ENCODE measurements at regions not wholly inside any gene's neighbourhood (a gene's known extent, or its start where the extent isn't known, plus 50 kb on each side); places are given as distances from the start of the nearest gene placed in this dataset.

GRCh38 chr11:4190098-4190497 lies 95.5 kb downstream of the RRM1 start:
- H3K79me2 ChIP-seq = no peaks in the 10 kb centered on the region
- no peak overlapping the region for H3K27ac ChIP-seq
- no peak overlapping the region for H2AFZ ChIP-seq
- H3K9me3 ChIP-seq (ENCODE audit: low read depth) = no peaks in the 10 kb centered on the region
- 48% methylated on average over 2 of the region's 2 CpGs for WGBS (ENCODE audit: low lambda C conversion rate, missing lambda C conversion rate)
- no peaks in the 10 kb centered on the region for H4K20me1 ChIP-seq (ENCODE audit: insufficient read depth, poor library complexity, severe bottlenecking)
- no peak overlapping the region for H3K4me3 ChIP-seq
- H3K4me1 ChIP-seq (ENCODE audit: insufficient read depth) = no peaks in the 10 kb centered on the region
- H3K9me2 ChIP-seq (replicated peaks; ENCODE audit: insufficient read depth) = no peaks in the 10 kb centered on the region
- no peaks in the 10 kb centered on the region for H3K36me3 ChIP-seq (replicated peaks; ENCODE audit: insufficient read depth, low read depth)
- DNase-seq (ENCODE audit: low spot score) = no peak
- H3K27me3 ChIP-seq = no peaks in the 10 kb centered on the region
- no peak overlapping the region for H3K4me2 ChIP-seq
- TF ChIP-seq EZH2phosphoT487 (IDR thresholded peaks at IDR 0.05; ENCODE audit: low read depth, severe bottlenecking, unreplicated experiment) (no peak), EZH2 (IDR thresholded peaks at IDR 0.05; ENCODE audit: borderline replicate concordance) (no peak), CTCF (IDR thresholded peaks at IDR 0.05; ENCODE audit: poor library complexity) (no peak)
